ENCODE measurements at regions not wholly inside any gene's neighbourhood (a gene's known extent, or its start where the extent isn't known, plus 50 kb on each side); places are given as distances from the start of the nearest gene placed in this dataset.
"Not testable (repeated sequence)": the region's sequence is repeated elsewhere in the genome, so short reads cannot be mapped to it uniquely, and the experiment has no call there.

GRCh38 chr2:111512378-111512777, 371.6 kb downstream of the ANAPC1 start:
- not testable (repeated sequence) for DNase-seq

GRCh38 chr2:111514138-111514537, 369.9 kb downstream of the ANAPC1 start:
- DNase-seq = not testable (repeated sequence)

GRCh38 chr2:111517050-111517720, 366.8 kb downstream of the ANAPC1 start:
- DNase-seq = not testable (repeated sequence)

GRCh38 chr2:111517721-111518053, 366.3 kb downstream of the ANAPC1 start:
- not testable (repeated sequence) for DNase-seq

- DNase-seq = no peak
These were observed 364.9 kb downstream of the ANAPC1 start for GRCh38 chr2:111519071-111519470.

- DNase-seq = no peak
These were observed 361.7 kb downstream of the ANAPC1 start for GRCh38 chr2:111522231-111522768.

GRCh38 chr2:111523009-111523408, 361.0 kb downstream of the ANAPC1 start:
- no peak for DNase-seq

GRCh38 chr2:111525026-111525425, 359.0 kb downstream of the ANAPC1 start:
- DNase-seq = not testable (repeated sequence)

- DNase-seq = not testable (repeated sequence)
These were observed 357.9 kb downstream of the ANAPC1 start for GRCh38 chr2:111526041-111526639.

GRCh38 chr2:111527707-111528400, 356.1 kb downstream of the ANAPC1 start:
- not testable (repeated sequence) for DNase-seq

- not testable (repeated sequence) for DNase-seq
These were observed 355.0 kb downstream of the ANAPC1 start for GRCh38 chr2:111529022-111529421.

- DNase-seq = not testable (repeated sequence)
These were observed 353.6 kb downstream of the ANAPC1 start for GRCh38 chr2:111530239-111530965.

GRCh38 chr2:111532682-111533556, 351.1 kb downstream of the ANAPC1 start:
- DNase-seq = not testable (repeated sequence)

- DNase-seq = not testable (repeated sequence)
These were observed 350.3 kb downstream of the ANAPC1 start for GRCh38 chr2:111533557-111534247.

- DNase-seq = no peak
These were observed 349.1 kb downstream of the ANAPC1 start for GRCh38 chr2:111534910-111535352.

GRCh38 chr2:111535404-111535803, 348.6 kb downstream of the ANAPC1 start:
- no peak for DNase-seq

GRCh38 chr2:111537078-111537655, 346.8 kb downstream of the ANAPC1 start:
- no peak for DNase-seq

GRCh38 chr2:111539991-111540390, 344.0 kb downstream of the ANAPC1 start:
- not testable (repeated sequence) for DNase-seq

- not testable (repeated sequence) for DNase-seq
These were observed 341.7 kb downstream of the ANAPC1 start for GRCh38 chr2:111542120-111542774.

- DNase-seq = not testable (repeated sequence)
These were observed 340.0 kb downstream of the ANAPC1 start for GRCh38 chr2:111544006-111544405.

Measured in activated CD4-positive, alpha-beta T cell treated with anti-CD3 and anti-CD28 coated beads for 48 hours (primary cell).